GM12865 (cell line): ENCODE measurements at regions not wholly inside any gene's neighbourhood (a gene's known extent, or its start where the extent isn't known, plus 50 kb on each side); places are given as distances from the start of the nearest gene placed in this dataset.

Experiments used
- DNase-seq: peaks from one replicate; pipeline ENCODE4 v3.0.0; 2010; ENCODE audit warnings: low read depth
- H3K4me3 ChIP-seq: 2 replicates; pipeline ENCODE4 v1.5.1; 2011; ENCODE audit warnings: mild to moderate bottlenecking, low read depth, low read length, control low read depth
- TF ChIP-seq, protein P1 (sequence below): IDR thresholded peaks from 2 replicates; pipeline ENCODE4 v1.5.1; 2011; ENCODE audit warnings: low read length, control low read depth, low read depth, inconsistent platforms; ENCODE audit not compliant: insufficient read depth; ENCODE audit errors: missing control alignments

DNA sequence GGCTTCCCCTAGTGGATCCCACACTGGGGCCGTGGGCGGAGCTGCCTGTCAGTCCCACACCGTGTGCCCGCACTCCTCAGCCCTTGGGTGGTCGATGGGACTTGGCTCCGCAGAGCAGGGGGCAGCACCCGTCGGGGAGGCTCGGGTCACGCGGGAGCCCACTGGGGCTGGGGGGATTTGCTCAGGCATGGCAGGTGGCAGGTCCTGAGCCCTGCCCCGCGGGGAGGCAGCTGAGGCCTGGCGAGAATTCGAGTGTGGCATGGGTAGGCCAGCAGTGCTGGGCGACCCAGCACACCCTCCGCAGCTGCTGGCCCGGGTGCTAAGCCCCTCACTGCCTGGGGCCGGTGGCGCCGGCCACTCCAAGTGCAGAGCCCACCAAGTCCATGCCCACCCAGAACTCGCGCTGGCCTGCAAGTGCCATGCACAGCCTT lies 481.7 kb upstream of the PRR20A start:
- no peak for DNase-seq
- TF ChIP-seq, protein P1, sequence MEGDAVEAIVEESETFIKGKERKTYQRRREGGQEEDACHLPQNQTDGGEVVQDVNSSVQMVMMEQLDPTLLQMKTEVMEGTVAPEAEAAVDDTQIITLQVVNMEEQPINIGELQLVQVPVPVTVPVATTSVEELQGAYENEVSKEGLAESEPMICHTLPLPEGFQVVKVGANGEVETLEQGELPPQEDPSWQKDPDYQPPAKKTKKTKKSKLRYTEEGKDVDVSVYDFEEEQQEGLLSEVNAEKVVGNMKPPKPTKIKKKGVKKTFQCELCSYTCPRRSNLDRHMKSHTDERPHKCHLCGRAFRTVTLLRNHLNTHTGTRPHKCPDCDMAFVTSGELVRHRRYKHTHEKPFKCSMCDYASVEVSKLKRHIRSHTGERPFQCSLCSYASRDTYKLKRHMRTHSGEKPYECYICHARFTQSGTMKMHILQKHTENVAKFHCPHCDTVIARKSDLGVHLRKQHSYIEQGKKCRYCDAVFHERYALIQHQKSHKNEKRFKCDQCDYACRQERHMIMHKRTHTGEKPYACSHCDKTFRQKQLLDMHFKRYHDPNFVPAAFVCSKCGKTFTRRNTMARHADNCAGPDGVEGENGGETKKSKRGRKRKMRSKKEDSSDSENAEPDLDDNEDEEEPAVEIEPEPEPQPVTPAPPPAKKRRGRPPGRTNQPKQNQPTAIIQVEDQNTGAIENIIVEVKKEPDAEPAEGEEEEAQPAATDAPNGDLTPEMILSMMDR = no peak
- no peak overlapping the region for H3K4me3 ChIP-seq

DNA sequence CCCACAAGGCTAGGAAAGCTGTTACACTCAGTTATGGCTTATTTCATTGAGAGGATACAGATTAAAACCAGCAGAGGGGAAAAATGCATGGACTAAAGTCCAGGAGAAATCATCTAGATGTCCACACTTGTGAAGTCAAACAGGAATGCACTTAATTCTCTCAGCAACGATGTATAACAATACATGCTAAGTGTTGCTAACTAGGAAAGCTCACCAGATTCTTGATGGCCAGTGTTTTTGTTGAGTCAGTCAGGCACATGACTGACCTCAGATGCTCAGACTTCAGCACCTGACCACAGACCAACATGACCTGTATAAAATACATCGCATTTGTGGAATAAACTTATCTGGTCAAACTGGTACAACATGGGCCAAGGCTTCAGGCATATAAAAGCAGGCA lies 470.2 kb upstream of the PRR20A start:
- TF ChIP-seq, protein P1 = no peak
- no peak for DNase-seq

DNA sequence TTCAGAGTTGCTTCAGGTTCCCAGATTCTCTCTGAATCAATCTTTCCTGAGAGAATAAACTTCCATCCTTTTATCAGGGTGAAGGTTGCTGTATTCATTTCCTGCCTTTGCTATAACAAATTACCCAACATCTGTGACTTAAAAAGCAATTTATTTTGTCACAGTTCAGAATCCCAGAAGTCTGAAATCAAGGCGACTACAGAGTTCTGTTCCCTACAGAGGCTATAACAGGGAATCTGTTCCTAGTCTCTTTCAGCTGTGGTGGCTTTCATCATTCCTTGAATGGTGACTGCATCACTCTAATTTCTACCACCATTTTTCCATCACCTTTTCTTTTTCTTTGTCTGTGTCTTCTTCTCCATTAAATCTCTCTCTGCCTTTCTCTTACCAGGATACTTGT lies 459.3 kb upstream of the PRR20A start:
- TF ChIP-seq, protein P1 = no peak
- DNase-seq = no peak
- no peak overlapping the region for H3K4me3 ChIP-seq

More for the DNA sequence above, 470.2 kb upstream of the PRR20A start:
- no peak overlapping the region for H3K4me3 ChIP-seq

DNA sequence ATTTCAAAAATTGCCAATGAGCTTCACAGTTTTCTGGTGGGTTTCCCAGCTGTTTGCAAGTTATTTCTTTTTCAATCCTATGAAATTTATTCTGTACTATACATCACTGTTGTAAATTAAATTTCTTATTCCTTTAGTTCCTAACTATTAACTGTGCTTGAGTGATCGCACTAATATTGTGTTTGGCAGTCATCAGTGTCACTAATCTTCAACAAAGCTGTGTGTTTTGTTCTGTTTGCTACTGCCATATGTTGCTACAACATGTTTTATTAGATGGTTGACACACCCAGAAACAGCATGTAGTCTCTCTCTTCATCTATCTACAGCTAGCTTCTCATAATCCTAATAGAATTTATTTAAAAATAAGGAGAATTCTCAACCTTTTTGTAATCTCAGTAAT lies 453.6 kb upstream of the PRR20A start:
- no peak for DNase-seq
- H3K4me3 ChIP-seq = no peak overlapping the region
- TF ChIP-seq, protein P1 = no peak

DNA sequence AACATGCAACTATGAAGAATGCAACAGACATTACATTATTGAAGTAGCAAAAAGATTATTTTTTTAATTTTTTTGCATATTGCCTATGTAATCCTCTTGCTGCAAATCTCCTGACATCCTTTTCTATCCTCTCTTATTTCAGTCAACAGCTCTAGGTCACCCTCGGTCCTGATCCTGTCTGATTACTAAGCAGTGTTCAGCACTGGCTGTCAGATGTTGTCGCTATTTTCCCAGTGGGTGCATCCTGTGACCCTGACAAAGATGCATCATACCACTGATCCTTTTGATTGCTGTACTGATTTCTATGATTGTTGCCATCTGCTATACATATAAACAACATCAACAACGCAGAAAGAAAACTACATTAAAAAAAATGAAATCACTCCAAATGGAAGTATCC lies 443.7 kb upstream of the PRR20A start:
- TF ChIP-seq, protein P1 = no peak

DNA sequence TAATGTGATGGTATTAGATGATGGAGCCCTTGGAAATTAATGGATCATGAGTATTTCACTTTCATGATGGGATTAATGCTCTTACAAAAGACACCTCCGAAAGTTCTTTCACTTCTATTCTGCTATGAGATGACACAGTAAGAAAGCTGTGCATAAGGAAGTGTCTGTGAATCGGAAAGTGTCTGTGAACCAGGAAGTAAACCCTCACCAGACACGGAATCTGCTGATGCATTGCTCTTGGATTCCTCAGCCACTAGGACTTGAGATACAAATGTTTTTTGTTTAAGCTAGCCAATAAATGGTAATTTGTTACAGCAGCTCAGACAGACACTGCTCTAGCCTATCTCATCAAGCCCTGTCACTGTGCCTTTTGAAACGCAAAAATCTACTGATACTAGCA lies 440.4 kb upstream of the PRR20A start:
- no peak overlapping the region for H3K4me3 ChIP-seq
- TF ChIP-seq, protein P1 = no peak
- DNase-seq = no peak

More for the DNA sequence above, 443.7 kb upstream of the PRR20A start:
- H3K4me3 ChIP-seq = no peak overlapping the region
- no peak for DNase-seq

DNA sequence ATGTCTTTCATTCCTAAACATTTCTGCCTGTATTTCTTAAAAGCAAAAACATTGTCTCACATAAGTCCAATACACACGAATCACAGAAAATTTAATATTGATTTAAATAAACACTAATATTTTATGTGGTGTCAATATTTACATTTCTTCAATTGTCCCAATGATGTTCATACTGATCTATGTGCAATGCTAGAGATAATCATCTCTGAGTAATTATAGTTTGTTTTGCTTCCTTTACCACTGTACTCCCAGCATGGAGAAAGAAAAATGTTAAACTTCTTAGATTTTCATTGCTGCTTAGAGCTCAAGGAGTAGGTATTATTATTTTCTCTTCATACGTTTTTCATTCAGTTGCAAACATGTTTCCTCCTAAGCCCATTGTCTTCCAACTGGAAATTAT lies 434.2 kb upstream of the PRR20A start:
- H3K4me3 ChIP-seq = no peak overlapping the region
- no peak for DNase-seq
- TF ChIP-seq, protein P1 = no peak
